ENCODE measurements at regions not wholly inside any gene's neighbourhood (a gene's known extent, or its start where the extent isn't known, plus 50 kb on each side); places are given as distances from the start of the nearest gene placed in this dataset.

- no peak for TF ChIP-seq CTCF (IDR thresholded peaks at IDR 0.05)
- no peak for TF ChIP-seq POLR2AphosphoS5 (IDR thresholded peaks at IDR 0.05)
These were observed 274.7 kb upstream of the CITED2 start for GRCh38 chr6:139649128-139649527.
